Activated CD4-positive, alpha-beta T cell treated with anti-CD3 and anti-CD28 coated beads, Interleukin-2, Interleukin-6, amounts not matched to agents 100 ng/mL and 50 ng/mL, durations not matched to agents 16 hours and 8 hours (primary cell): ENCODE measurements at regions not wholly inside any gene's neighbourhood (a gene's known extent, or its start where the extent isn't known, plus 50 kb on each side); places are given as distances from the start of the nearest gene placed in this dataset.

Source experiments
- DNase-seq: peaks from one replicate; pipeline ENCODE4 v3.0.0-alpha.2; 2020

- no peak for DNase-seq
Observed at GRCh38 chr7:106606120-106606519, 54.8 kb downstream of the CCDC71L start.

GRCh38 chr7:106604971-106605370 lies 56.0 kb downstream of the CCDC71L start:
- DNase-seq = no peak

GRCh38 chr7:106604303-106604924 lies 56.5 kb downstream of the CCDC71L start:
- peak; percentile 67 for DNase-seq

- no peak for DNase-seq
Observed at GRCh38 chr7:106603346-106603745, 57.6 kb downstream of the CCDC71L start.

- no peak for DNase-seq
Observed at GRCh38 chr7:106602062-106602461, 58.9 kb downstream of the CCDC71L start.

GRCh38 chr7:106600569-106601373 lies 60.2 kb downstream of the CCDC71L start:
- no peak for DNase-seq

- DNase-seq = no peak
Observed at GRCh38 chr7:106599343-106599698, 61.6 kb downstream of the CCDC71L start.

GRCh38 chr7:106598663-106599342 lies 62.2 kb downstream of the CCDC71L start:
- DNase-seq = peak; percentile 86

GRCh38 chr7:106597751-106598546 lies 63.0 kb downstream of the CCDC71L start:
- peak; percentile 14 for DNase-seq

GRCh38 chr7:106597014-106597413 lies 63.9 kb downstream of the CCDC71L start:
- no peak for DNase-seq

GRCh38 chr7:106595922-106596321 lies 65.0 kb downstream of the CCDC71L start:
- no peak for DNase-seq

GRCh38 chr7:106593028-106593417 lies 67.9 kb downstream of the CCDC71L start:
- no peak for DNase-seq

- DNase-seq = no peak
Observed at GRCh38 chr7:106592282-106593027, 68.5 kb downstream of the CCDC71L start.

- no peak for DNase-seq
Observed at GRCh38 chr7:106591146-106591545, 69.8 kb downstream of the CCDC71L start.

GRCh38 chr7:106590209-106590816 lies 70.6 kb downstream of the CCDC71L start:
- DNase-seq = no peak

GRCh38 chr7:106589198-106589879 lies 71.6 kb downstream of the CCDC71L start:
- no peak for DNase-seq

GRCh38 chr7:106588422-106589197 lies 72.3 kb downstream of the CCDC71L start:
- DNase-seq = no peak

- no peak for DNase-seq
Observed at GRCh38 chr7:106584914-106585759, 75.8 kb downstream of the CCDC71L start.
